SK-N-SH treated with all-trans-retinoic acid at 6 μM for 48 hours (cell line): ENCODE measurements at regions not wholly inside any gene's neighbourhood (a gene's known extent, or its start where the extent isn't known, plus 50 kb on each side); places are given as distances from the start of the nearest gene placed in this dataset.

Experiments
- ATAC-seq: fragments of 200-7000 bp; cut with Tn5 transposase; 3 replicates; pipeline ENCODE4 v1.9.1; 2020; ENCODE audit warnings: mild to moderate bottlenecking, moderate library complexity
- ARNTL ChIP-seq: fragments of 450-650 bp; formaldehyde crosslinking; IDR thresholded peaks from 2 replicates; pipeline ENCODE4 v1.5.0; 2020; ENCODE audit warnings: low read depth, mild to moderate bottlenecking, moderate library complexity, borderline replicate concordance
- BACH2 ChIP-seq: fragments of 250-450 bp; sonication (Bioruptor Pico); IDR thresholded peaks from 2 replicates; pipeline ENCODE4 v1.9.0; 2021; ENCODE audit warnings: mild to moderate bottlenecking, borderline replicate concordance
- CSDC2 ChIP-seq: fragments of 250-450 bp; sonication (Bioruptor Pico); IDR thresholded peaks from 2 replicates; pipeline ENCODE4 v1.5.0; 2020; ENCODE audit warnings: mild to moderate bottlenecking, moderate library complexity
- CSRNP3 ChIP-seq: fragments of 250-450 bp; sonication (Bioruptor Pico); IDR thresholded peaks from 2 replicates; pipeline ENCODE4 v1.5.1; 2021; ENCODE audit warnings: mild to moderate bottlenecking, moderate library complexity
- ESRRG ChIP-seq: fragments of 250-450 bp; sonication (Bioruptor Pico); IDR thresholded peaks from 2 replicates; pipeline ENCODE4 v1.6.1; 2021; ENCODE audit warnings: mild to moderate bottlenecking
- GLIS3 ChIP-seq: fragments of 250-450 bp; sonication (Bioruptor Pico); IDR thresholded peaks from 2 replicates; pipeline ENCODE4 v1.5.0; 2020; ENCODE audit warnings: mild to moderate bottlenecking, moderate library complexity
- OSR1 ChIP-seq: fragments of 250-450 bp; sonication (Bioruptor Pico); IDR thresholded peaks from 2 replicates; pipeline ENCODE4 v1.8.0; 2022; ENCODE audit warnings: moderate library complexity, mild to moderate bottlenecking, inconsistent platforms
- PPARA ChIP-seq: fragments of 250-450 bp; sonication (Bioruptor Pico); IDR thresholded peaks from 2 replicates; pipeline ENCODE4 v1.5.0; 2020; ENCODE audit warnings: mild to moderate bottlenecking, borderline replicate concordance
- RARB ChIP-seq: fragments of 250-450 bp; sonication (Bioruptor Pico); IDR thresholded peaks from 2 replicates; pipeline ENCODE4 v1.8.0; 2021; ENCODE audit warnings: mild to moderate bottlenecking, moderate library complexity
- SNAI2 ChIP-seq: fragments of 250-450 bp; sonication (Bioruptor Pico); IDR thresholded peaks from 2 replicates; pipeline ENCODE4 v1.5.0; 2020; ENCODE audit warnings: mild to moderate bottlenecking, moderate library complexity
- TCF4 ChIP-seq: fragments of 250-450 bp; sonication (Bioruptor Pico); IDR thresholded peaks from 2 replicates; pipeline ENCODE4 v1.8.0; 2021; ENCODE audit warnings: mild to moderate bottlenecking, moderate library complexity, borderline replicate concordance
- TOX ChIP-seq: fragments of 250-450 bp; sonication (Bioruptor Pico); IDR thresholded peaks from 2 replicates; pipeline ENCODE4 v1.8.0; 2021; ENCODE audit warnings: mild to moderate bottlenecking, moderate library complexity, borderline replicate concordance
- ZC3H10 ChIP-seq: fragments of 250-450 bp; sonication (Bioruptor Pico); IDR thresholded peaks from 2 replicates; pipeline ENCODE4 v1.5.1; 2021; ENCODE audit warnings: mild to moderate bottlenecking, moderate library complexity
- ZFP3 ChIP-seq: fragments of 250-450 bp; sonication (Bioruptor Pico); IDR thresholded peaks from 2 replicates; pipeline ENCODE4 v1.5.0; 2020; ENCODE audit warnings: mild to moderate bottlenecking, moderate library complexity
- ZNF565 ChIP-seq: fragments of 450-650 bp; formaldehyde crosslinking; conservative IDR thresholded peaks from 2 replicates; pipeline ENCODE4 v1.5.0; 2020; ENCODE audit warnings: low read depth, mild to moderate bottlenecking, moderate library complexity
- ZNF70 ChIP-seq: fragments of 450-650 bp; formaldehyde crosslinking; IDR thresholded peaks from 2 replicates; pipeline ENCODE4 v1.5.0; 2020; ENCODE audit warnings: mild to moderate bottlenecking, moderate library complexity
- ZNF8 ChIP-seq: fragments of 450-650 bp; formaldehyde crosslinking; IDR thresholded peaks from 2 replicates; pipeline ENCODE4 v1.5.0; 2020; ENCODE audit warnings: mild to moderate bottlenecking, moderate library complexity
- TF ChIP-seq, protein P1 (sequence below): fragments of 250-450 bp; sonication (Bioruptor Pico); IDR thresholded peaks from 2 replicates; pipeline ENCODE4 v1.5.1; 2020; ENCODE audit warnings: low read depth, mild to moderate bottlenecking, moderate library complexity
- TF ChIP-seq, protein P2 (sequence below): fragments of 250-450 bp; sonication (Bioruptor Pico); IDR thresholded peaks from 2 replicates; pipeline ENCODE4 v1.8.0; 2020; ENCODE audit warnings: mild to moderate bottlenecking, moderate library complexity, borderline replicate concordance
- TF ChIP-seq, protein P3 (sequence below): fragments of 250-450 bp; sonication (Bioruptor Pico); IDR thresholded peaks from 2 replicates; pipeline ENCODE4 v1.5.0; 2020; ENCODE audit warnings: mild to moderate bottlenecking, moderate library complexity
- TF ChIP-seq, protein P4 (sequence below): fragments of 250-450 bp; sonication (Bioruptor Pico); IDR thresholded peaks from 2 replicates; pipeline ENCODE4 v1.8.0; 2021; ENCODE audit warnings: low read depth, mild to moderate bottlenecking, moderate library complexity, borderline replicate concordance

DNA sequence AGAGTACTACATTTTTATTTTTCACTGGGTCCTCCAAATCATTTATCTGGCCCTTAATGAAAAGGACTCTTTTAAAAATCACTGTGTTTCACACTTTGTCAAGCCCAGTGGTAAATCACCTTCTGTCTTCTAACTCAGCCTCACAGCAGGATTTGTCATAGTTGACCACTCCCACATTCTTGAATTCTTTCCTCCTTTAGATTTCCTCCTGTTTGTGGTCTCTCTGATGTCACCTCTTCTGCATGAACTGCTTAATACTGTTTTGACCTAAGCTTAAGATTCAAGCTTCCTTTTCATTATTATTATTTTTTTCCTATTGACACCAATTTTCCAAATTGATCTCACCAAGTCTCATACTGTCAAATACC is 899.8 kb upstream of the MIR17HG start:
- no peak for ATAC-seq
- no peak for TF ChIP-seq ZNF8
- TF ChIP-seq RARB (CRISPR knock-in tag) = no peak
- no peak for TF ChIP-seq OSR1
- no peak for TF ChIP-seq ZNF70
- TF ChIP-seq, protein P1, sequence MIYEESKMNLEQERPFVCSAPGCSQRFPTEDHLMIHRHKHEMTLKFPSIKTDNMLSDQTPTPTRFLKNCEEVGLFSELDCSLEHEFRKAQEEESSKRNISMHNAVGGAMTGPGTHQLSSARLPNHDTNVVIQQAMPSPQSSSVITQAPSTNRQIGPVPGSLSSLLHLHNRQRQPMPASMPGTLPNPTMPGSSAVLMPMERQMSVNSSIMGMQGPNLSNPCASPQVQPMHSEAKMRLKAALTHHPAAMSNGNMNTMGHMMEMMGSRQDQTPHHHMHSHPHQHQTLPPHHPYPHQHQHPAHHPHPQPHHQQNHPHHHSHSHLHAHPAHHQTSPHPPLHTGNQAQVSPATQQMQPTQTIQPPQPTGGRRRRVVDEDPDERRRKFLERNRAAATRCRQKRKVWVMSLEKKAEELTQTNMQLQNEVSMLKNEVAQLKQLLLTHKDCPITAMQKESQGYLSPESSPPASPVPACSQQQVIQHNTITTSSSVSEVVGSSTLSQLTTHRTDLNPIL = no peak
- TF ChIP-seq GLIS3 (CRISPR knock-in tag) = no peak
- TF ChIP-seq BACH2 = no peak
- TF ChIP-seq CSDC2 = no peak
- TF ChIP-seq ZC3H10 (CRISPR knock-in tag) = no peak
- no peak for TF ChIP-seq CSRNP3 (CRISPR knock-in tag)
- TF ChIP-seq, all 23 proteins: peak for 0

DNA sequence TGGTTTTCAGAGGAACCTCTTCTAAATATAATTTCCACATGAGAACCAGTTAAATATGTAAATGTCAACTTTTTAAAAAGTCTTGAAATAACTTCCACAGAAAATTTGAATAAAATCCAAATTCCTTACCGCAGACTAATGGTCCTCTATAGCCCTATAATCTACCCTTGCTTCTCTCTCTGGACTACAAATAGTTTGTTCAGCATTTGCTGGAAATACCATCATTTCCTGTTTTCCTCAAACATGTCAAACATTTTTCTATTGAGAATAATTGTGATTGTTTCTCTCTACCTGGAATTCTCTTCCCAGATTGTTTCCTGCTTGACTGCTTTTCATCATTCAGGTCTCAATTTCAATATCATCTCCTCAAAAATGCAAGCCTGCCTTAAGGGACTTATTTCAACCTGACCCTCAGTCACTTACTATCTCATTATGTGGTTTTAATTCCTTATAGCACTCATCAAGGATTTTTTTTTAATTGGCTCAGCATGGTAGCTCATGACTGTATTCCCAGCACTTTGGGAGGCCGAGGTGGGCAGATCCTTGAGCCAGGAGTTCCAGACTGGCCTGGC is 898.9 kb upstream of the MIR17HG start:
- no peak for TF ChIP-seq ZNF8
- TF ChIP-seq, protein P1 = no peak
- no peak for TF ChIP-seq RARB (CRISPR knock-in tag)
- TF ChIP-seq ZFP3 (CRISPR knock-in tag) = no peak
- TF ChIP-seq, protein P2, sequence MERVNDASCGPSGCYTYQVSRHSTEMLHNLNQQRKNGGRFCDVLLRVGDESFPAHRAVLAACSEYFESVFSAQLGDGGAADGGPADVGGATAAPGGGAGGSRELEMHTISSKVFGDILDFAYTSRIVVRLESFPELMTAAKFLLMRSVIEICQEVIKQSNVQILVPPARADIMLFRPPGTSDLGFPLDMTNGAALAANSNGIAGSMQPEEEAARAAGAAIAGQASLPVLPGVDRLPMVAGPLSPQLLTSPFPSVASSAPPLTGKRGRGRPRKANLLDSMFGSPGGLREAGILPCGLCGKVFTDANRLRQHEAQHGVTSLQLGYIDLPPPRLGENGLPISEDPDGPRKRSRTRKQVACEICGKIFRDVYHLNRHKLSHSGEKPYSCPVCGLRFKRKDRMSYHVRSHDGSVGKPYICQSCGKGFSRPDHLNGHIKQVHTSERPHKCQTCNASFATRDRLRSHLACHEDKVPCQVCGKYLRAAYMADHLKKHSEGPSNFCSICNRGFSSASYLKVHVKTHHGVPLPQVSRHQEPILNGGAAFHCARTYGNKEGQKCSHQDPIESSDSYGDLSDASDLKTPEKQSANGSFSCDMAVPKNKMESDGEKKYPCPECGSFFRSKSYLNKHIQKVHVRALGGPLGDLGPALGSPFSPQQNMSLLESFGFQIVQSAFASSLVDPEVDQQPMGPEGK = no peak
- no peak for TF ChIP-seq CSDC2
- no peak for TF ChIP-seq SNAI2
- TF ChIP-seq, protein P3, sequence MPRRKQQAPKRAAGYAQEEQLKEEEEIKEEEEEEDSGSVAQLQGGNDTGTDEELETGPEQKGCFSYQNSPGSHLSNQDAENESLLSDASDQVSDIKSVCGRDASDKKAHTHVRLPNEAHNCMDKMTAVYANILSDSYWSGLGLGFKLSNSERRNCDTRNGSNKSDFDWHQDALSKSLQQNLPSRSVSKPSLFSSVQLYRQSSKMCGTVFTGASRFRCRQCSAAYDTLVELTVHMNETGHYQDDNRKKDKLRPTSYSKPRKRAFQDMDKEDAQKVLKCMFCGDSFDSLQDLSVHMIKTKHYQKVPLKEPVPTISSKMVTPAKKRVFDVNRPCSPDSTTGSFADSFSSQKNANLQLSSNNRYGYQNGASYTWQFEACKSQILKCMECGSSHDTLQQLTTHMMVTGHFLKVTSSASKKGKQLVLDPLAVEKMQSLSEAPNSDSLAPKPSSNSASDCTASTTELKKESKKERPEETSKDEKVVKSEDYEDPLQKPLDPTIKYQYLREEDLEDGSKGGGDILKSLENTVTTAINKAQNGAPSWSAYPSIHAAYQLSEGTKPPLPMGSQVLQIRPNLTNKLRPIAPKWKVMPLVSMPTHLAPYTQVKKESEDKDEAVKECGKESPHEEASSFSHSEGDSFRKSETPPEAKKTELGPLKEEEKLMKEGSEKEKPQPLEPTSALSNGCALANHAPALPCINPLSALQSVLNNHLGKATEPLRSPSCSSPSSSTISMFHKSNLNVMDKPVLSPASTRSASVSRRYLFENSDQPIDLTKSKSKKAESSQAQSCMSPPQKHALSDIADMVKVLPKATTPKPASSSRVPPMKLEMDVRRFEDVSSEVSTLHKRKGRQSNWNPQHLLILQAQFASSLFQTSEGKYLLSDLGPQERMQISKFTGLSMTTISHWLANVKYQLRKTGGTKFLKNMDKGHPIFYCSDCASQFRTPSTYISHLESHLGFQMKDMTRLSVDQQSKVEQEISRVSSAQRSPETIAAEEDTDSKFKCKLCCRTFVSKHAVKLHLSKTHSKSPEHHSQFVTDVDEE (CRISPR knock-in tag) = no peak
- TF ChIP-seq BACH2 = no peak
- TF ChIP-seq, protein P4, sequence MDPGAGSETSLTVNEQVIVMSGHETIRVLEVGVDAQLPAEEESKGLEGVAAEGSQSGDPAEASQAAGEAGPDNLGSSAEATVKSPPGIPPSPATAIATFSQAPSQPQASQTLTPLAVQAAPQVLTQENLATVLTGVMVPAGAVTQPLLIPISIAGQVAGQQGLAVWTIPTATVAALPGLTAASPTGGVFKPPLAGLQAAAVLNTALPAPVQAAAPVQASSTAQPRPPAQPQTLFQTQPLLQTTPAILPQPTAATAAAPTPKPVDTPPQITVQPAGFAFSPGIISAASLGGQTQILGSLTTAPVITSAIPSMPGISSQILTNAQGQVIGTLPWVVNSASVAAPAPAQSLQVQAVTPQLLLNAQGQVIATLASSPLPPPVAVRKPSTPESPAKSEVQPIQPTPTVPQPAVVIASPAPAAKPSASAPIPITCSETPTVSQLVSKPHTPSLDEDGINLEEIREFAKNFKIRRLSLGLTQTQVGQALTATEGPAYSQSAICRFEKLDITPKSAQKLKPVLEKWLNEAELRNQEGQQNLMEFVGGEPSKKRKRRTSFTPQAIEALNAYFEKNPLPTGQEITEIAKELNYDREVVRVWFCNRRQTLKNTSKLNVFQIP = no peak
- TF ChIP-seq TCF4 (CRISPR knock-in tag) = no peak
- TF ChIP-seq GLIS3 (CRISPR knock-in tag) = no peak
- TF ChIP-seq ARNTL (CRISPR knock-in tag) = no peak
- TF ChIP-seq PPARA = no peak
- no peak for TF ChIP-seq ZNF565 (CRISPR knock-in tag)
- TF ChIP-seq TOX (CRISPR knock-in tag) = no peak
- TF ChIP-seq ESRRG (CRISPR knock-in tag) = no peak
- no peak for ATAC-seq

DNA sequence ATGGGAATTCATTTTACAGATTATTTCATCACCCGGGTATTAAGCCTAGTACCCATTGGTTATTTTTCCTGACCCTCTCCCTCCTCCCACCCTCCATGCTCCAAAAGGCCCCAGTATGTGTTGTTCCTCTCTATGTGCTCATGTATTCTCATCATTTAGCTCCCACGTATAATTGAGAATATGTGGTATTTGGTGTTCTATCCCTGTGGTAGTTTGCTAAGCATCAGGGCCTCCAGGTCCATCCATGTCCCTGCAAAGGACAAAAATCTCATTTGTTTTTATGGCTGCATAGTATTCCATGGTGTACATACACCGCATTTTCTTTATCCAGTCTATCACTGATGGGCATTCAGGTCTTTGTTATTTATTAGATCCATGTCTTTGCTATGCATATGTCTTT is 894.1 kb upstream of the MIR17HG start:
- no peak for ATAC-seq

More for the DNA sequence above, 894.1 kb upstream of the MIR17HG start:
- no peak for TF ChIP-seq RARB (CRISPR knock-in tag)
- no peak for TF ChIP-seq PPARA
- no peak for TF ChIP-seq ESRRG (CRISPR knock-in tag)
